ENCODE measurements at regions not wholly inside any gene's neighbourhood (a gene's known extent, or its start where the extent isn't known, plus 50 kb on each side); places are given as distances from the start of the nearest gene placed in this dataset.

GRCh38 chr20:51076786-51077685 is 54.1 kb upstream of the KCNG1 start:
- TF ChIP-seq POLR2A (IDR thresholded peaks at IDR 0.05; ENCODE audit: low read depth, low read length), result no peak
- no peak for TF ChIP-seq POLR2AphosphoS5 (IDR thresholded peaks at IDR 0.05; ENCODE audit: low read depth, low read length)
- TF ChIP-seq SPI1 (IDR thresholded peaks at IDR 0.05; ENCODE audit: low read depth, low read length), result no peak
- TF ChIP-seq TAF1 (IDR thresholded peaks at IDR 0.05; ENCODE audit: low read depth, low read length), result no peak
- TF ChIP-seq PAX5 (IDR thresholded peaks at IDR 0.05; ENCODE audit: insufficient read depth, low read length, severe bottlenecking), result no peak
- TF ChIP-seq POU2F2 (IDR thresholded peaks at IDR 0.05; ENCODE audit: low read depth, low read length), result no peak
